ENCODE measurements at regions not wholly inside any gene's neighbourhood (a gene's known extent, or its start where the extent isn't known, plus 50 kb on each side); places are given as distances from the start of the nearest gene placed in this dataset.

DNA sequence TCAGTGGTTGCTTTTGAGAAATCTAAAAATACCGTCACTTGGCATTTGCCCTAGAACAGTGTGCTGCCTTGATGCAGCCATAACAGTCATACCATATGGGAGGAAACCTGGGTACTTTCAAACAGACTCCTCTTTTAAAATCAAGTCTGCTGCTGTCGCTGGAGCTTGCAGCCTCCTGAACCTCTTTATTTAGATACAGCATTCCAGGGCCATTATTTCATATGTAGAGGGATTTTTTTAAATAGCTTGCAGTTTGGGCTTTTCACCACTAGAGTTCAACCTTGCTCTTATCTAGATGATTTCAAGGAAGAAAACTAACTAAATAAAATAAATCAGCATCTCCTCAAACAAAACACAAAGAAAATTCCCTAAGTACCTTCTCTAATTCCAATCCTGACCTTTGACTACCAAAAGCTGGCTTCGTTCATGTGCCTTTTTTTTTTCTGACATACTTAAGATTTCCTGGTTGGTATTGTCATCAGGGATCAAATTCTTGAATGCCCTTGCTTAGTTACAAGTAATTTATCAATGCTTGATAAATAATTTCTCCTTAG, 111.6 kb downstream of the KBTBD8 start:
- TF ChIP-seq, protein P1, sequence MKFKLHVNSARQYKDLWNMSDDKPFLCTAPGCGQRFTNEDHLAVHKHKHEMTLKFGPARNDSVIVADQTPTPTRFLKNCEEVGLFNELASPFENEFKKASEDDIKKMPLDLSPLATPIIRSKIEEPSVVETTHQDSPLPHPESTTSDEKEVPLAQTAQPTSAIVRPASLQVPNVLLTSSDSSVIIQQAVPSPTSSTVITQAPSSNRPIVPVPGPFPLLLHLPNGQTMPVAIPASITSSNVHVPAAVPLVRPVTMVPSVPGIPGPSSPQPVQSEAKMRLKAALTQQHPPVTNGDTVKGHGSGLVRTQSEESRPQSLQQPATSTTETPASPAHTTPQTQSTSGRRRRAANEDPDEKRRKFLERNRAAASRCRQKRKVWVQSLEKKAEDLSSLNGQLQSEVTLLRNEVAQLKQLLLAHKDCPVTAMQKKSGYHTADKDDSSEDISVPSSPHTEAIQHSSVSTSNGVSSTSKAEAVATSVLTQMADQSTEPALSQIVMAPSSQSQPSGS (CRISPR knock-in tag; IDR thresholded peaks at IDR 0.05; ENCODE audit: borderline replicate concordance, low read depth), result no peak
- no peak for TF ChIP-seq ZNF263 (CRISPR knock-in tag; IDR thresholded peaks at IDR 0.05; ENCODE audit: low read depth)
- no peak for TF ChIP-seq NFYB (CRISPR knock-in tag; conservative IDR thresholded peaks at IDR 0.05; ENCODE audit: low read depth)
- no peak for TF ChIP-seq SP1 (CRISPR knock-in tag; conservative IDR thresholded peaks at IDR 0.05)
- TF ChIP-seq, protein P2, sequence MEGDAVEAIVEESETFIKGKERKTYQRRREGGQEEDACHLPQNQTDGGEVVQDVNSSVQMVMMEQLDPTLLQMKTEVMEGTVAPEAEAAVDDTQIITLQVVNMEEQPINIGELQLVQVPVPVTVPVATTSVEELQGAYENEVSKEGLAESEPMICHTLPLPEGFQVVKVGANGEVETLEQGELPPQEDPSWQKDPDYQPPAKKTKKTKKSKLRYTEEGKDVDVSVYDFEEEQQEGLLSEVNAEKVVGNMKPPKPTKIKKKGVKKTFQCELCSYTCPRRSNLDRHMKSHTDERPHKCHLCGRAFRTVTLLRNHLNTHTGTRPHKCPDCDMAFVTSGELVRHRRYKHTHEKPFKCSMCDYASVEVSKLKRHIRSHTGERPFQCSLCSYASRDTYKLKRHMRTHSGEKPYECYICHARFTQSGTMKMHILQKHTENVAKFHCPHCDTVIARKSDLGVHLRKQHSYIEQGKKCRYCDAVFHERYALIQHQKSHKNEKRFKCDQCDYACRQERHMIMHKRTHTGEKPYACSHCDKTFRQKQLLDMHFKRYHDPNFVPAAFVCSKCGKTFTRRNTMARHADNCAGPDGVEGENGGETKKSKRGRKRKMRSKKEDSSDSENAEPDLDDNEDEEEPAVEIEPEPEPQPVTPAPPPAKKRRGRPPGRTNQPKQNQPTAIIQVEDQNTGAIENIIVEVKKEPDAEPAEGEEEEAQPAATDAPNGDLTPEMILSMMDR (IDR thresholded peaks at IDR 0.05), result peak; percentile 37; the same call in 1 of the 2 replicates

All from WTC11 (cell line).